CD4-positive, alpha-beta T cell treated with Interleukin-1 beta for 1 hour (primary cell): ENCODE measurements at regions not wholly inside any gene's neighbourhood (a gene's known extent, or its start where the extent isn't known, plus 50 kb on each side); places are given as distances from the start of the nearest gene placed in this dataset.

Experiments
- DNase-seq, 2 donors: peaks; one replicate each; pipeline ENCODE4 v3.0.0-alpha.2; 2020 to 2022

GRCh38 chr1:194616835-194617234 is 1430.4 kb upstream of the B3GALT2 start:
- no peak for DNase-seq

- no peak for DNase-seq
Measured at GRCh38 chr1:194602184-194602583, 1415.8 kb upstream of the B3GALT2 start.

- no peak for DNase-seq
Measured at GRCh38 chr1:194600716-194601115, 1414.3 kb upstream of the B3GALT2 start.

- no peak for DNase-seq
Measured at GRCh38 chr1:194598098-194598497, 1411.7 kb upstream of the B3GALT2 start.

GRCh38 chr1:194586302-194586701 is 1399.9 kb upstream of the B3GALT2 start:
- DNase-seq, result no peak

- no peak for DNase-seq
Measured at GRCh38 chr1:194584052-194584451, 1397.6 kb upstream of the B3GALT2 start.

- no peak for DNase-seq
Measured at GRCh38 chr1:194570476-194570875, 1384.1 kb upstream of the B3GALT2 start.

- no peak for DNase-seq
Measured at GRCh38 chr1:194568610-194569009, 1382.2 kb upstream of the B3GALT2 start.

GRCh38 chr1:194548071-194548470 is 1361.7 kb upstream of the B3GALT2 start:
- DNase-seq, result no peak

GRCh38 chr1:194544012-194544411 is 1357.6 kb upstream of the B3GALT2 start:
- no peak for DNase-seq

- no peak for DNase-seq
Measured at GRCh38 chr1:194538453-194538852, 1352.0 kb upstream of the B3GALT2 start.

- no peak for DNase-seq
Measured at GRCh38 chr1:194537521-194537920, 1351.1 kb upstream of the B3GALT2 start.

GRCh38 chr1:194535369-194535768 is 1349.0 kb upstream of the B3GALT2 start:
- no peak for DNase-seq

GRCh38 chr1:194534784-194535183 is 1348.4 kb upstream of the B3GALT2 start:
- no peak for DNase-seq

GRCh38 chr1:194533641-194534040 is 1347.2 kb upstream of the B3GALT2 start:
- no peak for DNase-seq

- DNase-seq, result no peak
Measured at GRCh38 chr1:194517567-194517966, 1331.2 kb upstream of the B3GALT2 start.

- no peak for DNase-seq
Measured at GRCh38 chr1:194515916-194516315, 1329.5 kb upstream of the B3GALT2 start.

- no peak for DNase-seq
Measured at GRCh38 chr1:194512957-194513356, 1326.5 kb upstream of the B3GALT2 start.

GRCh38 chr1:194512345-194512744 is 1325.9 kb upstream of the B3GALT2 start:
- DNase-seq, result no peak

- DNase-seq, result no peak
Measured at GRCh38 chr1:194503209-194503608, 1316.8 kb upstream of the B3GALT2 start.

- no peak for DNase-seq
Measured at GRCh38 chr1:194495434-194495833, 1309.0 kb upstream of the B3GALT2 start.

- DNase-seq, result no peak
Measured at GRCh38 chr1:194487172-194487571, 1300.8 kb upstream of the B3GALT2 start.

GRCh38 chr1:194485432-194485831 is 1299.0 kb upstream of the B3GALT2 start:
- DNase-seq, result no peak

GRCh38 chr1:194478731-194479130 is 1292.3 kb upstream of the B3GALT2 start:
- no peak for DNase-seq

GRCh38 chr1:194477908-194478307 is 1291.5 kb upstream of the B3GALT2 start:
- DNase-seq, result no peak

- no peak for DNase-seq
Measured at GRCh38 chr1:194476872-194477271, 1290.5 kb upstream of the B3GALT2 start.
